Lower leg skin (tissue), 4 donors: ENCODE measurements at regions not wholly inside any gene's neighbourhood (a gene's known extent, or its start where the extent isn't known, plus 50 kb on each side); places are given as distances from the start of the nearest gene placed in this dataset.
A peak's percentile ranks its signal among the peaks of the same experiment; 100 is the strongest.

Experiments used
- DNase-seq, 2 donors: peaks; one replicate each; pipeline ENCODE4 v3.0.0-alpha.2; 2019; ENCODE audit warnings: low spot score in 2 of 2
- H3K4me3 ChIP-seq: fragments of 200-600 bp; sonication (generic); 2 replicates; pipeline ENCODE4 v1.5.1; 2017; ENCODE audit warnings: mild to moderate bottlenecking, low read depth; ENCODE audit not compliant: poor library complexity, severe bottlenecking
- CTCF ChIP-seq, 3 donors: fragments of 450-650 bp; IDR thresholded peaks; one replicate each; pipeline ENCODE4 v1.5.1; 2016; ENCODE audit warnings: antibody characterized with exemption in 3 of 3, mild to moderate bottlenecking in 3 of 3, moderate library complexity in 2 of 3
- POLR2A ChIP-seq, 2 donors: fragments of 450-650 bp; IDR thresholded peaks; one replicate each; pipeline ENCODE4 v1.6.1; 2016 to 2017; ENCODE audit warnings: antibody characterized with exemption in 2 of 2, mild to moderate bottlenecking in 1 of 2, moderate library complexity in 1 of 2
- WGBS, 2 donors: methylation state at CpG; one replicate each; pipeline ENCODE4 v1.1.5; 2018; 5-methylcytosine and 5-hydroxymethylcytosine counted together
- intact Hi-C: fragments of 100-400 bp; cut with DNase I; formaldehyde crosslinking; loops from one replicate; pipeline ENCODE4 v1.15.0; 2023; ENCODE audit warnings: low total_unique reads

- 84 to 100% methylated on average over 1 of the region's 1 CpG for WGBS, 2 donors
- H3K4me3 ChIP-seq: no peak overlapping the region
- DNase-seq: no peak
- intact Hi-C loops: no loop called here
- no peak for TF ChIP-seq CTCF (IDR thresholded peaks at IDR 0.05)
- no peak for TF ChIP-seq POLR2A (IDR thresholded peaks at IDR 0.05)
Observed at GRCh38 chr14:49464885-49465284, 121.3 kb downstream of the RPS29 start.

- intact Hi-C loops: no loop called here
Observed at GRCh38 chr14:49463146-49463545, 123.0 kb downstream of the RPS29 start.

GRCh38 chr14:49461529-49462401 is 124.4 kb downstream of the RPS29 start:
- peak in 1 of 2 donors; percentile 33 for DNase-seq
- intact Hi-C loops: no loop called here
- H3K4me3 ChIP-seq: no peak overlapping the region
- TF ChIP-seq CTCF (IDR thresholded peaks at IDR 0.05) (no peak), POLR2A (IDR thresholded peaks at IDR 0.05) (no peak)
- 3 to 7% methylated on average over 2 of the region's 2 CpGs for WGBS, 2 donors

More at GRCh38 chr14:49463146-49463545, 123.0 kb downstream of the RPS29 start:
- H3K4me3 ChIP-seq: no peak overlapping the region
- TF ChIP-seq POLR2A (IDR thresholded peaks at IDR 0.05) (no peak), CTCF (IDR thresholded peaks at IDR 0.05) (no peak)
- no peak for DNase-seq
- 95% methylated on average over 1 of the region's 1 CpG for WGBS, 2 donors

- intact Hi-C loops: no loop called here
- WGBS, 2 donors: 28 to 32% methylated on average over 2 of the region's 2 CpGs
- no peak for DNase-seq
- no peak overlapping the region for H3K4me3 ChIP-seq
- TF ChIP-seq POLR2A (IDR thresholded peaks at IDR 0.05) (no peak), CTCF (IDR thresholded peaks at IDR 0.05) (no peak)
Observed at GRCh38 chr14:49460662-49461061, 125.5 kb downstream of the RPS29 start.

GRCh38 chr14:49456589-49456988 is 129.6 kb downstream of the RPS29 start:
- intact Hi-C loops: no loop called here
- no peak overlapping the region for H3K4me3 ChIP-seq
- no peak for DNase-seq
- WGBS, 2 donors: 80 to 85% methylated on average over 2 of the region's 2 CpGs
- TF ChIP-seq CTCF (IDR thresholded peaks at IDR 0.05): no peak
- TF ChIP-seq POLR2A (IDR thresholded peaks at IDR 0.05): no peak
